HEK293T (cell line): ENCODE measurements at regions not wholly inside any gene's neighbourhood (a gene's known extent, or its start where the extent isn't known, plus 50 kb on each side); places are given as distances from the start of the nearest gene placed in this dataset.

ENCODE experiments used
- CTCF ChIA-PET: fragments of 350-600 bp; formaldehyde crosslinking; extraction: SDS; loops from one replicate; lab custom pipeline; 2021; ENCODE audit warnings: antibody characterized with exemption, inconsistent platforms; lab: Yijun Ruan, JAX
- POLR2A ChIA-PET: fragments of 350-600 bp; formaldehyde crosslinking; extraction: SDS; loops from one replicate; lab custom pipeline; 2020; ENCODE audit warnings: antibody characterized with exemption, inconsistent platforms; lab: Yijun Ruan, JAX
- DNase-seq: peaks from one replicate; pipeline ENCODE4 v3.0.0; 2012; ENCODE audit warnings: mixed read lengths; ENCODE audit errors: extremely low spot score
- ARNT ChIP-seq: fragments of 450-650 bp; IDR thresholded peaks from 2 replicates; pipeline ENCODE4 v1.6.1; 2017; ENCODE audit warnings: mild to moderate bottlenecking
- BHLHE40 ChIP-seq: fragments of 450-650 bp; IDR thresholded peaks from 2 replicates; pipeline ENCODE4 v1.6.1; 2016; ENCODE audit warnings: mild to moderate bottlenecking, moderate library complexity, borderline replicate concordance
- CTBP1 ChIP-seq: fragments of 450-650 bp; IDR thresholded peaks from 2 replicates; pipeline ENCODE4 v1.6.1; 2016; ENCODE audit warnings: borderline replicate concordance
- ELF4 ChIP-seq: fragments of 450-650 bp; IDR thresholded peaks from 2 replicates; pipeline ENCODE4 v1.6.1; 2017; ENCODE audit warnings: antibody characterized with exemption
- FOXA1 ChIP-seq: fragments of 450-650 bp; IDR thresholded peaks from 2 replicates; pipeline ENCODE4 v1.6.1; 2016; ENCODE audit warnings: mild to moderate bottlenecking
- FOXK2 ChIP-seq: fragments of 450-650 bp; IDR thresholded peaks from 2 replicates; pipeline ENCODE4 v1.6.1; 2016; ENCODE audit warnings: mild to moderate bottlenecking
- FOXM1 ChIP-seq: fragments of 450-650 bp; IDR thresholded peaks from 2 replicates; pipeline ENCODE4 v1.6.1; 2017; ENCODE audit warnings: mild to moderate bottlenecking, borderline replicate concordance
- HDGF ChIP-seq: fragments of 450-650 bp; IDR thresholded peaks from 2 replicates; pipeline ENCODE4 v1.6.1; 2017; ENCODE audit warnings: antibody characterized with exemption, borderline replicate concordance
- L3MBTL2 ChIP-seq: fragments of 450-650 bp; conservative IDR thresholded peaks from 2 replicates; pipeline ENCODE4 v1.6.1; 2016; ENCODE audit warnings: mild to moderate bottlenecking
- LEF1 ChIP-seq: fragments of 450-650 bp; IDR thresholded peaks from 2 replicates; pipeline ENCODE4 v1.6.1; 2017; ENCODE audit warnings: mild to moderate bottlenecking, borderline replicate concordance
- NFRKB ChIP-seq: fragments of 450-650 bp; IDR thresholded peaks from 2 replicates; pipeline ENCODE4 v1.6.1; 2016; ENCODE audit warnings: mild to moderate bottlenecking, moderate library complexity
- PKNOX1 ChIP-seq: fragments of 450-650 bp; IDR thresholded peaks from 2 replicates; pipeline ENCODE4 v1.6.1; 2016
- SP1 ChIP-seq: fragments of 450-650 bp; IDR thresholded peaks from 2 replicates; pipeline ENCODE4 v1.6.1; 2017
- SUZ12 ChIP-seq: fragments of 450-650 bp; IDR thresholded peaks from 2 replicates; pipeline ENCODE4 v1.6.1; 2016; ENCODE audit warnings: mild to moderate bottlenecking
- TARDBP ChIP-seq: fragments of 450-650 bp; IDR thresholded peaks from 2 replicates; pipeline ENCODE4 v1.6.1; 2016
- ZNF384 ChIP-seq: fragments of 450-650 bp; IDR thresholded peaks from 2 replicates; pipeline ENCODE4 v1.6.1; 2016

GRCh38 chr9:73685786-73686185 lies 534.1 kb downstream of the ANXA1 start:
- CTCF ChIA-PET, result no interaction called here
- POLR2A ChIA-PET, result no interaction called here
- DNase-seq, result no peak
- TF ChIP-seq ARNT, result no peak
- TF ChIP-seq LEF1, result no peak
- no peak for TF ChIP-seq L3MBTL2
- no peak for TF ChIP-seq TARDBP
- no peak for TF ChIP-seq HDGF
- TF ChIP-seq FOXK2, result no peak
- no peak for TF ChIP-seq ELF4
- TF ChIP-seq CTBP1, result no peak
- TF ChIP-seq SP1, result no peak
- no peak for TF ChIP-seq FOXM1
- TF ChIP-seq ZNF384, result no peak

- CTCF ChIA-PET, result no interaction called here
- POLR2A ChIA-PET, result no interaction called here
- TF ChIP-seq L3MBTL2, result no peak
- no peak for TF ChIP-seq ZNF384
- TF ChIP-seq SUZ12, result no peak
- no peak for TF ChIP-seq PKNOX1
- no peak for TF ChIP-seq FOXA1
- DNase-seq, result no peak
These were observed 537.6 kb downstream of the ANXA1 start for GRCh38 chr9:73689051-73689870.

- CTCF ChIA-PET, result no interaction called here
- POLR2A ChIA-PET, result no interaction called here
- no peak for DNase-seq
- TF ChIP-seq HDGF (no peak), NFRKB (no peak), CTBP1 (no peak), SP1 (no peak), PKNOX1 (no peak), FOXK2 (no peak), TARDBP (no peak), FOXM1 (no peak), SUZ12 (no peak), BHLHE40 (no peak), FOXA1 (no peak), ARNT (no peak), ELF4 (no peak), LEF1 (no peak), L3MBTL2 (no peak), ZNF384 (no peak)
These were observed 549.9 kb downstream of the ANXA1 start for GRCh38 chr9:73701415-73702057.

GRCh38 chr9:73714294-73714693 lies 562.6 kb downstream of the ANXA1 start:
- ChIA-PET CTCF (no interaction called here), POLR2A (no interaction called here)
- no peak for TF ChIP-seq FOXA1
- TF ChIP-seq HDGF, result no peak
- TF ChIP-seq SP1, result no peak
- TF ChIP-seq ZNF384, result no peak
- no peak for TF ChIP-seq FOXK2
- TF ChIP-seq ARNT, result no peak
- TF ChIP-seq TARDBP, result no peak
- no peak for TF ChIP-seq PKNOX1
- no peak for TF ChIP-seq CTBP1
- TF ChIP-seq BHLHE40, result no peak
- TF ChIP-seq NFRKB, result no peak
- no peak for TF ChIP-seq FOXM1
- no peak for DNase-seq

GRCh38 chr9:73715591-73715990 lies 563.9 kb downstream of the ANXA1 start:
- ChIA-PET POLR2A (no interaction called here), CTCF (no interaction called here)
- no peak for DNase-seq
- TF ChIP-seq TARDBP (no peak), L3MBTL2 (no peak), FOXA1 (no peak), ELF4 (no peak), FOXK2 (no peak), CTBP1 (no peak), ARNT (no peak), HDGF (no peak), ZNF384 (no peak), BHLHE40 (no peak), SUZ12 (no peak), PKNOX1 (no peak), NFRKB (no peak)
